Stomach (tissue), 4 donors: ENCODE measurements at regions not wholly inside any gene's neighbourhood (a gene's known extent, or its start where the extent isn't known, plus 50 kb on each side); places are given as distances from the start of the nearest gene placed in this dataset.

Experiments used
- EP300 ChIP-seq: sonication (generic); formaldehyde crosslinking; IDR thresholded peaks from one replicate; pipeline ENCODE4 v1.6.1; 2017; ENCODE audit warnings: antibody characterized with exemption
- POLR2A ChIP-seq, 4 donors: fragments of 450-650 bp; IDR thresholded peaks; one replicate each; pipeline ENCODE4 v1.6.1; 2016; ENCODE audit warnings: antibody characterized with exemption in 4 of 4, control low read depth in 2 of 4, mild to moderate bottlenecking in 1 of 4, moderate library complexity in 1 of 4
- POLR2AphosphoS5 ChIP-seq, 3 donors: sonication (generic); formaldehyde crosslinking; IDR thresholded peaks; one replicate each; pipeline ENCODE4 v1.6.1; 2016; ENCODE audit warnings: antibody characterized with exemption in 3 of 3
- TF ChIP-seq, protein P1 (sequence below), 7 experiments: fragments of 450-650 bp in 4 of 7; fragments of 200-600 bp in 3 of 7; sonication (generic) in 3 of 7; IDR thresholded peaks; one replicate each; pipeline ENCODE4 v1.5.1; 2016 to 2019; ENCODE audit warnings: antibody characterized with exemption in 7 of 7, control low read depth in 2 of 7, mild to moderate bottlenecking in 1 of 7

DNA sequence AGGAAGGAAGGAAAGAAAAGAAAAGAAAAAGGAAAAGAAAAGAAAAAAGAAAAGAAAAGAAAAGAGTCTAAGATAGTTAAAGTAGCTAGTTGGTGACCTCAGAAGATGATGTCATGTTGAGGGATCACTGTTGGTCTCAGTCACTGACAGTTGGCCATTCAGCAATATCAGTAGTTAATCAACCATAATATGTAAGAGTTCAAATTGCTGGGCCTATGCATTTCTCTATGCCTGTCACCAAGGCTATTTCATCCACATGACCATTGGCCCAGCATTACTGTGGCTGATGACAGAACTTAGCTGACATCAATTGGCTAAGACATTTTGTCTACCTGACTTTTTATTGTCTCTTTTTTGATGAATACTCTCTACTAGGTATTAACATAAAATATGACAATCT lies 435.5 kb upstream of the CRIM1 start:
- TF ChIP-seq POLR2A (IDR thresholded peaks at IDR 0.05) (no peak), POLR2AphosphoS5 (IDR thresholded peaks at IDR 0.05) (no peak), EP300 (no peak)
- TF ChIP-seq, protein P1, sequence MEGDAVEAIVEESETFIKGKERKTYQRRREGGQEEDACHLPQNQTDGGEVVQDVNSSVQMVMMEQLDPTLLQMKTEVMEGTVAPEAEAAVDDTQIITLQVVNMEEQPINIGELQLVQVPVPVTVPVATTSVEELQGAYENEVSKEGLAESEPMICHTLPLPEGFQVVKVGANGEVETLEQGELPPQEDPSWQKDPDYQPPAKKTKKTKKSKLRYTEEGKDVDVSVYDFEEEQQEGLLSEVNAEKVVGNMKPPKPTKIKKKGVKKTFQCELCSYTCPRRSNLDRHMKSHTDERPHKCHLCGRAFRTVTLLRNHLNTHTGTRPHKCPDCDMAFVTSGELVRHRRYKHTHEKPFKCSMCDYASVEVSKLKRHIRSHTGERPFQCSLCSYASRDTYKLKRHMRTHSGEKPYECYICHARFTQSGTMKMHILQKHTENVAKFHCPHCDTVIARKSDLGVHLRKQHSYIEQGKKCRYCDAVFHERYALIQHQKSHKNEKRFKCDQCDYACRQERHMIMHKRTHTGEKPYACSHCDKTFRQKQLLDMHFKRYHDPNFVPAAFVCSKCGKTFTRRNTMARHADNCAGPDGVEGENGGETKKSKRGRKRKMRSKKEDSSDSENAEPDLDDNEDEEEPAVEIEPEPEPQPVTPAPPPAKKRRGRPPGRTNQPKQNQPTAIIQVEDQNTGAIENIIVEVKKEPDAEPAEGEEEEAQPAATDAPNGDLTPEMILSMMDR (IDR thresholded peaks at IDR 0.05), result no peak
